HepG2 (cell line): ENCODE measurements at regions not wholly inside any gene's neighbourhood (a gene's known extent, or its start where the extent isn't known, plus 50 kb on each side); places are given as distances from the start of the nearest gene placed in this dataset.

Source experiments
- ATAC-seq: fragments of 200-7000 bp; cut with Tn5 transposase; 3 replicates; pipeline ENCODE4 v1.9.1; 2020; ENCODE audit warnings: mild to moderate bottlenecking, moderate library complexity
- BruUV-seq: library from RNA; stranded (reverse); fragments of 400-500 nt; replicated peaks from 2 replicates; lab custom pipeline; 2021; lab: Mats Ljungman, UMichigan
- CTCF ChIA-PET: fragments of 300-600 bp; formaldehyde crosslinking; extraction: SDS; loops from one replicate; lab custom pipeline; 2021; ENCODE audit warnings: low total read pairs, inconsistent platforms, low intra/inter-chr PET ratio; lab: Yijun Ruan, JAX
- POLR2A ChIA-PET: fragments of 350-600 bp; sonication (Branson Sonifier 250); formaldehyde crosslinking; loops from one replicate; lab custom pipeline; 2020; ENCODE audit warnings: antibody characterized with exemption, inconsistent platforms; lab: Yijun Ruan, JAX
- DNase-seq: peaks from one replicate; pipeline ENCODE4 v3.0.0-alpha.2; 2015; ENCODE audit warnings: low spot score
- FAIRE-seq: peaks from 3 replicates; lab custom pipeline; 2011; peaks lifted over from hg19 to GRCh38; lab: Jason Lieb, UNC
- H2AFZ ChIP-seq: one replicate; pipeline ENCODE4 v1.6.1; 2011; ENCODE audit warnings: low read length, inconsistent platforms
- H3K27ac ChIP-seq: fragments of 300-600 bp; 3 replicates; pipeline ENCODE4 v1.8.0; 2011; ENCODE audit warnings: mixed run types, mild to moderate bottlenecking, mixed read lengths, low read length, inconsistent platforms; ENCODE audit not compliant: insufficient read depth; ENCODE audit errors: extremely low read length
- H3K27me3 ChIP-seq, 2 experiments: fragments of 200-600 bp in 1 of 2; 2 replicates in 1 of 2; 3 replicates in 1 of 2; pipeline versions ENCODE4 v1.6.0 to v1.8.0; 2011; ENCODE audit warnings: low read length in 2 of 2, mild to moderate bottlenecking in 2 of 2, moderate library complexity in 2 of 2, inconsistent platforms in 1 of 2; ENCODE audit not compliant: insufficient read depth in 2 of 2, control insufficient read depth in 1 of 2
- H3K36me3 ChIP-seq, 2 experiments: fragments of 200-600 bp in 1 of 2; replicated peaks in 1 of 2; 2 replicates in 1 of 2; 3 replicates in 1 of 2; pipeline versions ENCODE4 v1.5.1 to v1.8.0; 2011; ENCODE audit warnings: low read length in 2 of 2, inconsistent platforms in 1 of 2; ENCODE audit not compliant: insufficient read depth in 2 of 2, control insufficient read depth in 1 of 2
- H3K4me1 ChIP-seq: 2 replicates; pipeline ENCODE4 v1.5.1; 2012; ENCODE audit warnings: low read length, inconsistent platforms; ENCODE audit not compliant: insufficient read depth
- H3K4me2 ChIP-seq: 2 replicates; pipeline ENCODE4 v1.6.0; 2011; ENCODE audit warnings: low read depth, low read length, inconsistent platforms
- H3K4me3 ChIP-seq, 3 experiments: fragments of 200-600 bp in 1 of 3; sonication (generic), shearing (Covaris generic) in 1 of 3; replicated peaks in 1 of 3; 2 replicates each; pipeline ENCODE4 v1.5.1; 2011 to 2016; ENCODE audit warnings: low read length in 3 of 3, inconsistent platforms in 2 of 3, low read depth in 2 of 3, mild to moderate bottlenecking in 2 of 3, control low read depth in 1 of 3, mixed read lengths in 1 of 3; ENCODE audit not compliant: insufficient read depth in 1 of 3
- H3K79me2 ChIP-seq: one replicate; pipeline ENCODE4 v1.6.1; 2011; ENCODE audit warnings: low read length, inconsistent platforms; ENCODE audit not compliant: insufficient read depth
- H3K9ac ChIP-seq: 2 replicates; pipeline ENCODE4 v1.6.0; 2011; ENCODE audit warnings: mild to moderate bottlenecking, low read depth, low read length, inconsistent platforms; ENCODE audit not compliant: insufficient read depth
- H3K9me3 ChIP-seq: 2 replicates; pipeline ENCODE4 v1.5.1; 2012; ENCODE audit warnings: mild to moderate bottlenecking, low read length
- H4K20me1 ChIP-seq: 2 replicates; pipeline ENCODE4 v1.6.0; 2011; ENCODE audit warnings: inconsistent platforms, mild to moderate bottlenecking, low read length, moderate library complexity; ENCODE audit not compliant: insufficient read depth
- ATF4 ChIP-seq, 2 experiments: fragments of 450-650 bp in 1 of 2; sonication (generic) in 1 of 2; formaldehyde crosslinking; IDR thresholded peaks; 2 replicates each; pipeline versions ENCODE4 v1.5.0 to v1.8.0; 2020 to 2022; ENCODE audit warnings: mild to moderate bottlenecking in 1 of 2, missing genetic modification reagents in 1 of 2
- CREB3 ChIP-seq: sonication (generic); formaldehyde crosslinking; IDR thresholded peaks from 2 replicates; pipeline ENCODE4 v1.5.0; 2020; ENCODE audit warnings: missing genetic modification reagents
- KLF13 ChIP-seq: sonication (generic); formaldehyde crosslinking; IDR thresholded peaks from 2 replicates; pipeline ENCODE4 v1.4.0; 2020; ENCODE audit warnings: mild to moderate bottlenecking, missing genetic modification reagents
- NFE2L1 ChIP-seq: sonication (generic); formaldehyde crosslinking; IDR thresholded peaks from 2 replicates; pipeline ENCODE4 v1.4.0; 2020; ENCODE audit warnings: missing genetic modification reagents, mild to moderate bottlenecking, borderline replicate concordance
- NR2C2 ChIP-seq: sonication (generic); formaldehyde crosslinking; IDR thresholded peaks from 2 replicates; pipeline ENCODE4 v1.4.0; 2020; ENCODE audit warnings: missing genetic modification reagents, mild to moderate bottlenecking, moderate library complexity, borderline replicate concordance
- STAT5B ChIP-seq: sonication (generic); formaldehyde crosslinking; IDR thresholded peaks from 2 replicates; pipeline ENCODE4 v1.4.0; 2020; ENCODE audit warnings: missing genetic modification reagents
- ZNF362 ChIP-seq: sonication (generic); formaldehyde crosslinking; IDR thresholded peaks from 2 replicates; pipeline ENCODE4 v1.4.0; 2020; ENCODE audit warnings: missing genetic modification reagents, mild to moderate bottlenecking, borderline replicate concordance
- ZNF737 ChIP-seq: sonication (generic); formaldehyde crosslinking; IDR thresholded peaks from 2 replicates; pipeline ENCODE4 v1.5.0; 2020; ENCODE audit warnings: missing genetic modification reagents, mild to moderate bottlenecking, borderline replicate concordance
- ZNF749 ChIP-seq: sonication (generic); formaldehyde crosslinking; IDR thresholded peaks from 2 replicates; pipeline ENCODE4 v1.8.0; 2022; ENCODE audit warnings: mild to moderate bottlenecking, missing genetic modification reagents, moderate library complexity, borderline replicate concordance
- in situ Hi-C: cut with HindIII; loops from 2 replicates; pipeline ENCODE4 v1.10.0; 2017; ENCODE audit warnings: low pct_unique_long_range_greater_than_20kb; ENCODE audit not compliant: extremely low pct_ligation_motif_present
- intact Hi-C: fragments of 100-400 bp; cut with micrococcal nuclease; formaldehyde crosslinking; loops from one replicate; pipeline ENCODE4 v1.10.0; 2022; ENCODE audit not compliant: unreplicated experiment
- TF ChIP-seq, protein P1 (sequence below): sonication (generic); formaldehyde crosslinking; IDR thresholded peaks from 2 replicates; pipeline ENCODE4 v1.4.0; 2020; ENCODE audit warnings: missing genetic modification reagents, borderline replicate concordance
- TF ChIP-seq, protein P2 (sequence below): sonication (generic); IDR thresholded peaks from 2 replicates; pipeline ENCODE4 v1.6.1; 2016; ENCODE audit warnings: low read depth, borderline replicate concordance
- TF ChIP-seq, protein P3 (sequence below): sonication (generic); formaldehyde crosslinking; IDR thresholded peaks from 2 replicates; pipeline ENCODE4 v1.8.1; 2022; ENCODE audit warnings: low read depth, mild to moderate bottlenecking, missing genetic modification reagents

GRCh38 chr2:49226360-49226759, 72.0 kb upstream of the FSHR start (continued):
- TF ChIP-seq ATF4 (CRISPR knock-in tag; IDR thresholded peaks at IDR 0.05): no peak
- TF ChIP-seq ZNF362: no peak
- TF ChIP-seq, protein P1, sequence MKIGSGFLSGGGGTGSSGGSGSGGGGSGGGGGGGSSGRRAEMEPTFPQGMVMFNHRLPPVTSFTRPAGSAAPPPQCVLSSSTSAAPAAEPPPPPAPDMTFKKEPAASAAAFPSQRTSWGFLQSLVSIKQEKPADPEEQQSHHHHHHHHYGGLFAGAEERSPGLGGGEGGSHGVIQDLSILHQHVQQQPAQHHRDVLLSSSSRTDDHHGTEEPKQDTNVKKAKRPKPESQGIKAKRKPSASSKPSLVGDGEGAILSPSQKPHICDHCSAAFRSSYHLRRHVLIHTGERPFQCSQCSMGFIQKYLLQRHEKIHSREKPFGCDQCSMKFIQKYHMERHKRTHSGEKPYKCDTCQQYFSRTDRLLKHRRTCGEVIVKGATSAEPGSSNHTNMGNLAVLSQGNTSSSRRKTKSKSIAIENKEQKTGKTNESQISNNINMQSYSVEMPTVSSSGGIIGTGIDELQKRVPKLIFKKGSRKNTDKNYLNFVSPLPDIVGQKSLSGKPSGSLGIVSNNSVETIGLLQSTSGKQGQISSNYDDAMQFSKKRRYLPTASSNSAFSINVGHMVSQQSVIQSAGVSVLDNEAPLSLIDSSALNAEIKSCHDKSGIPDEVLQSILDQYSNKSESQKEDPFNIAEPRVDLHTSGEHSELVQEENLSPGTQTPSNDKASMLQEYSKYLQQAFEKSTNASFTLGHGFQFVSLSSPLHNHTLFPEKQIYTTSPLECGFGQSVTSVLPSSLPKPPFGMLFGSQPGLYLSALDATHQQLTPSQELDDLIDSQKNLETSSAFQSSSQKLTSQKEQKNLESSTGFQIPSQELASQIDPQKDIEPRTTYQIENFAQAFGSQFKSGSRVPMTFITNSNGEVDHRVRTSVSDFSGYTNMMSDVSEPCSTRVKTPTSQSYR (CRISPR knock-in tag): no peak
- TF ChIP-seq CREB3: no peak

DNA sequence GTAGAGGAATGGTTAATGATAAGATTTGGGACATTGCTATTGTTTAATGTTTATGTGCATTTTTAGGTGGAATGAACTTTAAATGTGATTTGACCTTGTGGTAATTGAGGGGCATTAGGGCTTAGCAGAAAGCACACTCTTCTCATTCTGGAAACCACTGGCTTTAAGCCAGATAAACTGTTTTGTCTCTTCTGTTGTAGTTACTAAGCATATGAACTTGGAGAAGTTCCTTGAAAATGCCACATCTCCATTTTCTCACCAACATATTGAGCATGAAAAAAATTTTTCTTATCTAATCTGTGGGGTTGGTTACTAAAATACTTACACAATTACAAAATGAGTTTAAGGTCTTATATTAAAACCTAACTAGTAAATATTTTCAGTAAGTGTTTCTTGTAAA, 70.8 kb upstream of the FSHR start:
- Histone ChIP-seq H2AFZ (no peak overlapping the region), H4K20me1 (no peaks in the 10 kb centered on the region), H3K27ac (no peak overlapping the region), H3K79me2 (no peaks in the 10 kb centered on the region), H3K4me1 (no peaks in the 10 kb centered on the region), H3K4me3 (no peak overlapping the region), H3K9ac (no peak overlapping the region), H3K36me3 (no peaks in the 10 kb centered on the region), H3K9me3 (no peaks in the 10 kb centered on the region), H3K27me3 (no peaks in the 10 kb centered on the region), H3K4me2 (no peak overlapping the region)
- BruUV-seq: no TSS peak
- ATAC-seq: no peak
- in situ Hi-C loops: no loop called here
- POLR2A ChIA-PET: no interaction called here
- CTCF ChIA-PET: no interaction called here
- intact Hi-C loops: no loop called here
- no peak for DNase-seq
- no peak for FAIRE-seq
- TF ChIP-seq ZNF737 (CRISPR knock-in tag) (no peak), STAT5B (CRISPR knock-in tag) (no peak), NR2C2 (CRISPR knock-in tag) (no peak), NFE2L1 (CRISPR knock-in tag) (no peak), ZNF749 (CRISPR knock-in tag) (no peak), KLF13 (CRISPR knock-in tag) (no peak)
- TF ChIP-seq, protein P2, sequence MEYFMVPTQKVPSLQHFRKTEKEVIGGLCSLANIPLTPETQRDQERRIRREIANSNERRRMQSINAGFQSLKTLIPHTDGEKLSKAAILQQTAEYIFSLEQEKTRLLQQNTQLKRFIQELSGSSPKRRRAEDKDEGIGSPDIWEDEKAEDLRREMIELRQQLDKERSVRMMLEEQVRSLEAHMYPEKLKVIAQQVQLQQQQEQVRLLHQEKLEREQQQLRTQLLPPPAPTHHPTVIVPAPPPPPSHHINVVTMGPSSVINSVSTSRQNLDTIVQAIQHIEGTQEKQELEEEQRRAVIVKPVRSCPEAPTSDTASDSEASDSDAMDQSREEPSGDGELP: no peak
- TF ChIP-seq, protein P3, sequence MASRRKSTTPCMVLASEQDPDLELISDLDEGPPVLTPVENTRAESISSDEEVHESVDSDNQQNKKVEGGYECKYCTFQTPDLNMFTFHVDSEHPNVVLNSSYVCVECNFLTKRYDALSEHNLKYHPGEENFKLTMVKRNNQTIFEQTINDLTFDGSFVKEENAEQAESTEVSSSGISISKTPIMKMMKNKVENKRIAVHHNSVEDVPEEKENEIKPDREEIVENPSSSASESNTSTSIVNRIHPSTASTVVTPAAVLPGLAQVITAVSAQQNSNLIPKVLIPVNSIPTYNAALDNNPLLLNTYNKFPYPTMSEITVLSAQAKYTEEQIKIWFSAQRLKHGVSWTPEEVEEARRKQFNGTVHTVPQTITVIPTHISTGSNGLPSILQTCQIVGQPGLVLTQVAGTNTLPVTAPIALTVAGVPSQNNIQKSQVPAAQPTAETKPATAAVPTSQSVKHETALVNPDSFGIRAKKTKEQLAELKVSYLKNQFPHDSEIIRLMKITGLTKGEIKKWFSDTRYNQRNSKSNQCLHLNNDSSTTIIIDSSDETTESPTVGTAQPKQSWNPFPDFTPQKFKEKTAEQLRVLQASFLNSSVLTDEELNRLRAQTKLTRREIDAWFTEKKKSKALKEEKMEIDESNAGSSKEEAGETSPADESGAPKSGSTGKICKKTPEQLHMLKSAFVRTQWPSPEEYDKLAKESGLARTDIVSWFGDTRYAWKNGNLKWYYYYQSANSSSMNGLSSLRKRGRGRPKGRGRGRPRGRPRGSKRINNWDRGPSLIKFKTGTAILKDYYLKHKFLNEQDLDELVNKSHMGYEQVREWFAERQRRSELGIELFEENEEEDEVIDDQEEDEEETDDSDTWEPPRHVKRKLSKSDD (CRISPR knock-in tag): no peak
